HepG2 (cell line): ENCODE measurements at regions not wholly inside any gene's neighbourhood (a gene's known extent, or its start where the extent isn't known, plus 50 kb on each side); places are given as distances from the start of the nearest gene placed in this dataset.

ENCODE experiments used
- ATAC-seq: fragments of 200-7000 bp; cut with Tn5 transposase; 3 replicates; pipeline ENCODE4 v1.9.1; 2020; ENCODE audit warnings: mild to moderate bottlenecking, moderate library complexity
- BruUV-seq: library from RNA; stranded (reverse); fragments of 400-500 nt; replicated peaks from 2 replicates; lab custom pipeline; 2021; lab: Mats Ljungman, UMichigan
- CTCF ChIA-PET: fragments of 300-600 bp; formaldehyde crosslinking; extraction: SDS; loops from one replicate; lab custom pipeline; 2021; ENCODE audit warnings: low total read pairs, inconsistent platforms, low intra/inter-chr PET ratio; lab: Yijun Ruan, JAX
- POLR2A ChIA-PET: fragments of 350-600 bp; sonication (Branson Sonifier 250); formaldehyde crosslinking; loops from one replicate; lab custom pipeline; 2020; ENCODE audit warnings: antibody characterized with exemption, inconsistent platforms; lab: Yijun Ruan, JAX
- DNase-seq: peaks from one replicate; pipeline ENCODE4 v3.0.0-alpha.2; 2015; ENCODE audit warnings: low spot score
- FAIRE-seq: peaks from 3 replicates; lab custom pipeline; 2011; peaks lifted over from hg19 to GRCh38; lab: Jason Lieb, UNC
- H2AFZ ChIP-seq: one replicate; pipeline ENCODE4 v1.6.1; 2011; ENCODE audit warnings: low read length, inconsistent platforms
- H3K27ac ChIP-seq: fragments of 300-600 bp; 3 replicates; pipeline ENCODE4 v1.8.0; 2011; ENCODE audit warnings: mixed run types, mild to moderate bottlenecking, mixed read lengths, low read length, inconsistent platforms; ENCODE audit not compliant: insufficient read depth; ENCODE audit errors: extremely low read length
- H3K27me3 ChIP-seq, 2 experiments: fragments of 200-600 bp in 1 of 2; 2 replicates in 1 of 2; 3 replicates in 1 of 2; pipeline versions ENCODE4 v1.6.0 to v1.8.0; 2011; ENCODE audit warnings: low read length in 2 of 2, mild to moderate bottlenecking in 2 of 2, moderate library complexity in 2 of 2, inconsistent platforms in 1 of 2; ENCODE audit not compliant: insufficient read depth in 2 of 2, control insufficient read depth in 1 of 2
- H3K36me3 ChIP-seq, 2 experiments: fragments of 200-600 bp in 1 of 2; replicated peaks in 1 of 2; 2 replicates in 1 of 2; 3 replicates in 1 of 2; pipeline versions ENCODE4 v1.5.1 to v1.8.0; 2011; ENCODE audit warnings: low read length in 2 of 2, inconsistent platforms in 1 of 2; ENCODE audit not compliant: insufficient read depth in 2 of 2, control insufficient read depth in 1 of 2
- H3K4me1 ChIP-seq: 2 replicates; pipeline ENCODE4 v1.5.1; 2012; ENCODE audit warnings: low read length, inconsistent platforms; ENCODE audit not compliant: insufficient read depth
- H3K4me2 ChIP-seq: 2 replicates; pipeline ENCODE4 v1.6.0; 2011; ENCODE audit warnings: low read depth, low read length, inconsistent platforms
- H3K4me3 ChIP-seq, 3 experiments: fragments of 200-600 bp in 1 of 3; sonication (generic), shearing (Covaris generic) in 1 of 3; replicated peaks in 1 of 3; 2 replicates each; pipeline ENCODE4 v1.5.1; 2011 to 2016; ENCODE audit warnings: low read length in 3 of 3, inconsistent platforms in 2 of 3, low read depth in 2 of 3, mild to moderate bottlenecking in 2 of 3, control low read depth in 1 of 3, mixed read lengths in 1 of 3; ENCODE audit not compliant: insufficient read depth in 1 of 3
- H3K79me2 ChIP-seq: one replicate; pipeline ENCODE4 v1.6.1; 2011; ENCODE audit warnings: low read length, inconsistent platforms; ENCODE audit not compliant: insufficient read depth
- H3K9ac ChIP-seq: 2 replicates; pipeline ENCODE4 v1.6.0; 2011; ENCODE audit warnings: mild to moderate bottlenecking, low read depth, low read length, inconsistent platforms; ENCODE audit not compliant: insufficient read depth
- H3K9me3 ChIP-seq: 2 replicates; pipeline ENCODE4 v1.5.1; 2012; ENCODE audit warnings: mild to moderate bottlenecking, low read length
- H4K20me1 ChIP-seq: 2 replicates; pipeline ENCODE4 v1.6.0; 2011; ENCODE audit warnings: inconsistent platforms, mild to moderate bottlenecking, low read length, moderate library complexity; ENCODE audit not compliant: insufficient read depth
- DPF2 ChIP-seq: sonication (generic); formaldehyde crosslinking; IDR thresholded peaks from 2 replicates; pipeline ENCODE4 v1.4.0; 2020; ENCODE audit warnings: mild to moderate bottlenecking, low read depth, missing genetic modification reagents, borderline replicate concordance
- GPN1 ChIP-seq: sonication (generic); formaldehyde crosslinking; IDR thresholded peaks from 2 replicates; pipeline ENCODE4 v1.5.1; 2020; ENCODE audit warnings: missing genetic modification reagents, borderline replicate concordance
- GRHL1 ChIP-seq: sonication (generic); formaldehyde crosslinking; conservative IDR thresholded peaks from 2 replicates; pipeline ENCODE4 v1.8.0; 2022; ENCODE audit warnings: missing genetic modification reagents
- KLF11 ChIP-seq: IDR thresholded peaks from 2 replicates; pipeline ENCODE4 v1.6.1; 2016; ENCODE audit warnings: missing compliant biosample characterization
- MXI1 ChIP-seq: IDR thresholded peaks from 3 replicates; pipeline ENCODE4 v1.6.1; 2012; ENCODE audit warnings: low read depth, low read length, inconsistent platforms, borderline replicate concordance
- PHF8 ChIP-seq: sonication (generic); formaldehyde crosslinking; IDR thresholded peaks from 2 replicates; pipeline ENCODE4 v1.5.0; 2020; ENCODE audit warnings: missing genetic modification reagents
- ZGPAT ChIP-seq: IDR thresholded peaks from 2 replicates; pipeline ENCODE4 v1.6.1; 2016; ENCODE audit warnings: mild to moderate bottlenecking
- ZNF460 ChIP-seq: sonication (generic); formaldehyde crosslinking; IDR thresholded peaks from 2 replicates; pipeline ENCODE4 v1.5.1; 2020; ENCODE audit warnings: missing genetic modification reagents, mild to moderate bottlenecking, borderline replicate concordance
- whole genome bisulfite sequencing: methylation state at CpG from one replicate; pipeline ENCODE4 v1.1.6; 2017; ENCODE audit warnings: low lambda C conversion rate; 5-methylcytosine and 5-hydroxymethylcytosine counted together
- in situ Hi-C: cut with HindIII; loops from 2 replicates; pipeline ENCODE4 v1.10.0; 2017; ENCODE audit warnings: low pct_unique_long_range_greater_than_20kb; ENCODE audit not compliant: extremely low pct_ligation_motif_present
- intact Hi-C: fragments of 100-400 bp; cut with micrococcal nuclease; formaldehyde crosslinking; loops from one replicate; pipeline ENCODE4 v1.10.0; 2022; ENCODE audit not compliant: unreplicated experiment

- TF ChIP-seq GRHL1 (CRISPR knock-in tag) (no peak), GPN1 (CRISPR knock-in tag) (no peak), ZGPAT (CRISPR knock-in tag) (no peak), MXI1 (no peak), DPF2 (CRISPR knock-in tag) (no peak), KLF11 (CRISPR knock-in tag) (no peak)
- TF ChIP-seq, all 625 proteins: peak for 0
Observed at GRCh38 chr1:232301246-232301645, 328.7 kb downstream of the SIPA1L2 start (continued).

GRCh38 chr1:232300466-232300865, 329.5 kb downstream of the SIPA1L2 start:
- H3K9me3 ChIP-seq: no peaks in the 10 kb centered on the region
- in situ Hi-C loops: no loop called here
- no peak overlapping the region for H2AFZ ChIP-seq
- ATAC-seq (no peak), FAIRE-seq (no peak), DNase-seq (no peak)
- 3% methylated on average over 2 of the region's 2 CpGs for WGBS
- no peak overlapping the region for H3K4me3 ChIP-seq
- no peaks in the 10 kb centered on the region for H3K79me2 ChIP-seq
- H3K27ac ChIP-seq: no peak overlapping the region
- H3K36me3 ChIP-seq: no peaks in the 10 kb centered on the region
- H3K9ac ChIP-seq: no peak overlapping the region
- intact Hi-C loops: no loop called here
- no peak overlapping the region for H3K4me2 ChIP-seq
- no TSS peak for BruUV-seq
- H3K27me3 ChIP-seq: no peaks in the 10 kb centered on the region
- H3K4me1 ChIP-seq: no peaks in the 10 kb centered on the region
- no peak for TF ChIP-seq PHF8 (CRISPR knock-in tag)
- TF ChIP-seq ZNF460 (CRISPR knock-in tag): no peak
- no peaks in the 10 kb centered on the region for H4K20me1 ChIP-seq
- POLR2A ChIA-PET: no interaction called here
- CTCF ChIA-PET: no interaction called here
